ENCODE measurements at regions not wholly inside any gene's neighbourhood (a gene's known extent, or its start where the extent isn't known, plus 50 kb on each side); places are given as distances from the start of the nearest gene placed in this dataset.

- no peaks in the 10 kb centered on the region for H3K9me1 ChIP-seq (ENCODE audit: insufficient read depth, low read length)
- WGBS, 2 experiments (ENCODE audit: extremely low coverage in 2 of 2, insufficient read length in 1 of 2): no CpG with 5 or more reads among the region's 2 CpGs
- H2BK15ac ChIP-seq (ENCODE audit: low read depth, low read length): no peak overlapping the region
- no peak overlapping the region for H2BK20ac ChIP-seq (ENCODE audit: low read depth, low read length)
- H3K4me1 ChIP-seq (ENCODE audit: control insufficient read depth, insufficient read depth, low read length): no peaks in the 10 kb centered on the region
- BruUV-seq (replicated peaks): no TSS peak
- no peaks in the 10 kb centered on the region for H3K36me3 ChIP-seq (ENCODE audit: control insufficient read depth, insufficient read depth, low read length)
- in situ Hi-C loops (cut with MboI; ENCODE audit: low sequenced_read_pairs): no loop called here
- TF ChIP-seq MAFK (IDR thresholded peaks at IDR 0.05; ENCODE audit: low read depth, low read length): peak; percentile 99
- no peak for TF ChIP-seq POLR2A (IDR thresholded peaks at IDR 0.05; ENCODE audit: low read depth, low read length)
- TF ChIP-seq MAZ (IDR thresholded peaks at IDR 0.05; ENCODE audit: borderline replicate concordance, low read depth, low read length): no peak
- no peak for ATAC-seq (ENCODE audit: low read depth)
- H3K4me3 ChIP-seq (ENCODE audit: insufficient read depth, low read depth, low read length): no peak overlapping the region
- no peak overlapping the region for H2AK9ac ChIP-seq (replicated peaks; ENCODE audit: low read depth, low read length, poor library complexity)
- H4K8ac ChIP-seq (ENCODE audit: low read depth in 2 of 2, low read length in 2 of 2): no peak overlapping the region
- H2BK120ac ChIP-seq (ENCODE audit: low read depth, low read length): no peak overlapping the region
- H4K91ac ChIP-seq (ENCODE audit: insufficient read depth, low read depth, low read length): no peak overlapping the region
- H3K27ac ChIP-seq (ENCODE audit: insufficient read depth, low read length): no peak overlapping the region
- no peak for DNase-seq
- dilution Hi-C loops (cut with HindIII; ENCODE audit: low sequenced_read_pairs, unreplicated experiment): no loop called here
- H2AFZ ChIP-seq (replicated peaks; ENCODE audit: low read length, poor library complexity): no peak overlapping the region
- peaks cover 6% of the 10 kb centered on the region; the same call in 1 of the 2 replicates for H3K9me3 ChIP-seq (ENCODE audit: control insufficient read depth, insufficient read depth, low read length)
- H3K9ac ChIP-seq (ENCODE audit: low read depth, low read length): no peak overlapping the region
- POLR2A ChIA-PET (ENCODE audit: unreplicated experiment): no interaction called here
- no peak overlapping the region for H3K56ac ChIP-seq (ENCODE audit: extremely low read depth, insufficient read depth, low read length)
- H3K79me1 ChIP-seq (ENCODE audit: low read depth in 1 of 2, low read length in 2 of 2): no peaks in the 10 kb centered on the region
- no peak overlapping the region for H3K18ac ChIP-seq (ENCODE audit: low read depth, low read length)
- H3K14ac ChIP-seq (replicated peaks; ENCODE audit: low read depth, low read length): no peak overlapping the region
- no peak overlapping the region for H3K4ac ChIP-seq (ENCODE audit: low read depth, low read length)
- intact Hi-C loops (cut with micrococcal nuclease): no loop called here
- CTCF ChIA-PET: no interaction called here
- H2AK5ac ChIP-seq (ENCODE audit: low read depth, low read length): no peak overlapping the region
- no peak overlapping the region for H4K5ac ChIP-seq (ENCODE audit: low read depth, low read length)
- H2BK5ac ChIP-seq (ENCODE audit: low read depth, low read length, poor library complexity, severe bottlenecking): no peak overlapping the region
- no peak overlapping the region for H3K4me2 ChIP-seq (ENCODE audit: low read depth, low read length)
- H4K20me1 ChIP-seq (ENCODE audit: insufficient read depth, low read length): no peaks in the 10 kb centered on the region
- no peak overlapping the region for H3K23ac ChIP-seq (ENCODE audit: low read depth, low read length)
- H3K27me3 ChIP-seq (ENCODE audit: control insufficient read depth, insufficient read depth, low read length): no peaks in the 10 kb centered on the region
Measured at GRCh38 chr4:130053723-130054122, 957.8 kb downstream of the C4orf33 start.

Measured in IMR-90 (cell line).